CD4-positive, alpha-beta T cell (primary cell): ENCODE measurements at regions not wholly inside any gene's neighbourhood (a gene's known extent, or its start where the extent isn't known, plus 50 kb on each side); places are given as distances from the start of the nearest gene placed in this dataset.

ENCODE experiments used
- ATAC-seq: fragments of 200-7000 bp; cut with Tn5 transposase; one replicate; pipeline ENCODE4 v1.10.0; 2022; ENCODE audit warnings: mild to moderate bottlenecking; ENCODE audit not compliant: poor library complexity
- CTCF ChIA-PET: fragments of 350-600 bp; sonication (Branson Sonifier 250); formaldehyde crosslinking; loops from one replicate; lab custom pipeline; 2021; ENCODE audit warnings: antibody characterized with exemption, inconsistent platforms; lab: Charles Lee
- POLR2A ChIA-PET: fragments of 350-600 bp; sonication (Branson Sonifier 250); formaldehyde crosslinking; loops from one replicate; lab custom pipeline; 2021; ENCODE audit warnings: antibody characterized with exemption, inconsistent platforms; lab: Charles Lee
- DNase-seq, 14 experiments: peaks; one replicate each; pipeline ENCODE4 v3.0.0-alpha.2; 2013 to 2020; ENCODE audit warnings: mixed read lengths in 2 of 14
- H3K27ac ChIP-seq, 2 donors: one replicate each; pipeline versions ENCODE4 v1.5.1 to v1.7.0; 2013; ENCODE audit warnings: low read length in 2 of 2, low read depth in 1 of 2, mild to moderate bottlenecking in 1 of 2
- H3K27me3 ChIP-seq, 2 experiments: 1 replicate in 1 of 2; 2 replicates in 1 of 2; pipeline versions ENCODE4 v1.6.1 to v1.7.0; 2013; ENCODE audit warnings: low read length in 2 of 2, control low read depth in 1 of 2, mild to moderate bottlenecking in 1 of 2, moderate library complexity in 1 of 2; ENCODE audit not compliant: insufficient read depth in 2 of 2, control insufficient read depth in 1 of 2
- H3K36me3 ChIP-seq: one replicate; pipeline ENCODE4 v1.6.1; 2013; ENCODE audit warnings: low read length, control low read depth; ENCODE audit not compliant: insufficient read depth
- H3K4me1 ChIP-seq: one replicate; pipeline ENCODE4 v1.6.1; 2013; ENCODE audit warnings: low read length, control low read depth; ENCODE audit not compliant: insufficient read depth
- H3K4me3 ChIP-seq: one replicate; pipeline ENCODE4 v1.5.1; 2013; ENCODE audit warnings: mild to moderate bottlenecking, low read length, moderate library complexity
- H3K9me3 ChIP-seq, 2 experiments: 1 replicate in 1 of 2; 2 replicates in 1 of 2; pipeline versions ENCODE4 v1.6.1 to v1.7.0; 2013; ENCODE audit warnings: low read length in 2 of 2, mild to moderate bottlenecking in 2 of 2, control low read depth in 1 of 2, moderate library complexity in 1 of 2; ENCODE audit not compliant: control insufficient read depth in 1 of 2, insufficient read depth in 1 of 2
- H3K27ac Mint-ChIP-seq: one replicate; pipeline ENCODE4 v1.8.0; 2020; ENCODE audit warnings: mixed read lengths
- H3K27me3 Mint-ChIP-seq: one replicate; pipeline ENCODE4 v1.8.0; 2021; ENCODE audit warnings: mixed read lengths
- H3K36me3 Mint-ChIP-seq: one replicate; pipeline ENCODE4 v1.8.0; 2021; ENCODE audit warnings: low read depth, mixed read lengths
- H3K4me1 Mint-ChIP-seq: one replicate; pipeline ENCODE4 v1.8.0; 2021; ENCODE audit warnings: low read depth, mixed read lengths
- H3K4me3 Mint-ChIP-seq: one replicate; pipeline ENCODE4 v1.8.0; 2020; ENCODE audit warnings: mild to moderate bottlenecking, mixed read lengths
- H3K9me3 Mint-ChIP-seq: one replicate; pipeline ENCODE4 v1.8.0; 2020; ENCODE audit warnings: mixed read lengths
- CTCF ChIP-seq: fragments of 200-600 bp; IDR thresholded peaks from one replicate; pipeline ENCODE4 v1.8.0; 2022; ENCODE audit warnings: antibody characterized with exemption, mild to moderate bottlenecking
- intact Hi-C, 2 experiments: fragments of 100-400 bp; cut with DNase I in 1 of 2; cut with micrococcal nuclease in 1 of 2; formaldehyde crosslinking; loops; one replicate each; pipeline versions ENCODE4 v1.15.1 to v1.9.0; 2023 to 2025; cut with DNase I, micrococcal nuclease

GRCh38 chr2:19793132-19793750 lies 108.5 kb downstream of the TTC32 start:
- H3K27me3 ChIP-seq, result peaks cover 0 to 2% of the 10 kb centered on the region in 2 experiments
- Mint-ChIP-seq H3K4me1 (no peaks in the 10 kb centered on the region), H3K27ac (no peak overlapping the region), H3K9me3 (no peaks in the 10 kb centered on the region), H3K27me3 (peaks cover 23% of the 10 kb centered on the region), H3K4me3 (no peak overlapping the region), H3K36me3 (no peaks in the 10 kb centered on the region)
- intact Hi-C loops, result no loop called here
- ChIA-PET POLR2A (no interaction called here), CTCF (no interaction called here)
- ATAC-seq (no peak), DNase-seq (no peak)
- H3K9me3 ChIP-seq, result no peaks in the 10 kb centered on the region
- H3K4me1 ChIP-seq, result no peaks in the 10 kb centered on the region
- no peaks in the 10 kb centered on the region for H3K36me3 ChIP-seq
- H3K4me3 ChIP-seq, result no peak overlapping the region
- H3K27ac ChIP-seq, result no peak overlapping the region
- TF ChIP-seq CTCF, result no peak

GRCh38 chr2:19790291-19790690 lies 111.5 kb downstream of the TTC32 start:
- Histone ChIP-seq H3K4me3 (no peak overlapping the region), H3K9me3 (peaks cover 0 to 3% of the 10 kb centered on the region in 2 experiments), H3K27ac (no peak overlapping the region), H3K27me3 (peaks cover 0 to 2% of the 10 kb centered on the region in 2 experiments), H3K36me3 (no peaks in the 10 kb centered on the region), H3K4me1 (no peaks in the 10 kb centered on the region)
- no peaks in the 10 kb centered on the region for H3K4me1 Mint-ChIP-seq
- no peak for TF ChIP-seq CTCF
- intact Hi-C loops, result no loop called here
- CTCF ChIA-PET, result no interaction called here
- H3K27me3 Mint-ChIP-seq, result peaks cover 31% of the 10 kb centered on the region
- no peaks in the 10 kb centered on the region for H3K36me3 Mint-ChIP-seq
- DNase-seq (no peak), ATAC-seq (no peak)
- no peak overlapping the region for H3K4me3 Mint-ChIP-seq
- no peaks in the 10 kb centered on the region for H3K9me3 Mint-ChIP-seq
- no peak overlapping the region for H3K27ac Mint-ChIP-seq
- POLR2A ChIA-PET, result no interaction called here

GRCh38 chr2:19787134-19787533 lies 114.6 kb downstream of the TTC32 start:
- Histone ChIP-seq H3K4me1 (no peaks in the 10 kb centered on the region), H3K36me3 (no peaks in the 10 kb centered on the region), H3K27ac (no peak overlapping the region), H3K9me3 (peaks cover 0 to 3% of the 10 kb centered on the region in 2 experiments), H3K27me3 (peaks cover 0 to 2% of the 10 kb centered on the region in 2 experiments), H3K4me3 (no peak overlapping the region)
- CTCF ChIA-PET, result no interaction called here
- TF ChIP-seq CTCF, result no peak
- no peak overlapping the region for H3K27ac Mint-ChIP-seq
- no peaks in the 10 kb centered on the region for H3K36me3 Mint-ChIP-seq
- no peaks in the 10 kb centered on the region for H3K4me1 Mint-ChIP-seq
- no peaks in the 10 kb centered on the region for H3K9me3 Mint-ChIP-seq
- DNase-seq (no peak), ATAC-seq (no peak)
- POLR2A ChIA-PET, result no interaction called here
- no peak overlapping the region for H3K4me3 Mint-ChIP-seq
- intact Hi-C loops, result no loop called here
- peaks cover 25% of the 10 kb centered on the region for H3K27me3 Mint-ChIP-seq
